ENCODE measurements at regions not wholly inside any gene's neighbourhood (a gene's known extent, or its start where the extent isn't known, plus 50 kb on each side); places are given as distances from the start of the nearest gene placed in this dataset.

- H3K9me3 Mint-ChIP-seq: peaks cover 92% of the 10 kb centered on the region
- H3K36me3 Mint-ChIP-seq: peaks cover 59% of the 10 kb centered on the region
- no peak overlapping the region for H3K27ac Mint-ChIP-seq
- H3K4me1 Mint-ChIP-seq: no peaks in the 10 kb centered on the region
- DNase-seq (ENCODE audit: low spot score) (no peak), ATAC-seq (no peak)
- ChIA-PET CTCF (no interaction called here), POLR2A (no interaction called here)
- no peak overlapping the region for H3K4me3 Mint-ChIP-seq
- no peak for TF ChIP-seq SOX15 (CRISPR knock-in tag; IDR thresholded peaks at IDR 0.05)
- no peak for TF ChIP-seq ATF6 (CRISPR knock-in tag; IDR thresholded peaks at IDR 0.05)
- TF ChIP-seq ZSCAN18 (CRISPR knock-in tag; IDR thresholded peaks at IDR 0.05): no peak
- no peak for TF ChIP-seq ZNF121 (CRISPR knock-in tag; IDR thresholded peaks at IDR 0.05)
- TF ChIP-seq PRRX2 (CRISPR knock-in tag; IDR thresholded peaks at IDR 0.05): no peak
- no peaks in the 10 kb centered on the region for H3K27me3 Mint-ChIP-seq (ENCODE audit: low read depth)
Observed at GRCh38 chr4:10753336-10753735, 68.8 kb upstream of the CLNK start.

GRCh38 chr4:10750714-10751113 lies 66.1 kb upstream of the CLNK start:
- DNase-seq (ENCODE audit: low spot score) (no peak), ATAC-seq (no peak)
- Mint-ChIP-seq H3K36me3 (peaks cover 57% of the 10 kb centered on the region), H3K27ac (no peak overlapping the region), H3K9me3 (peaks cover 85% of the 10 kb centered on the region), H3K4me1 (no peaks in the 10 kb centered on the region), H3K4me3 (no peak overlapping the region), H3K27me3 (ENCODE audit: low read depth) (no peaks in the 10 kb centered on the region)
- TF ChIP-seq MAX (CRISPR knock-in tag; IDR thresholded peaks at IDR 0.05): no peak
- TF ChIP-seq ZNF138 (CRISPR knock-in tag; conservative IDR thresholded peaks at IDR 0.05): no peak
- TF ChIP-seq SMAD3 (CRISPR knock-in tag; IDR thresholded peaks at IDR 0.05; ENCODE audit: borderline replicate concordance): no peak
- no peak for TF ChIP-seq ATF6 (CRISPR knock-in tag; IDR thresholded peaks at IDR 0.05)
- no peak for TF ChIP-seq EMX1 (CRISPR knock-in tag; IDR thresholded peaks at IDR 0.05)
- TF ChIP-seq HMGXB4 (CRISPR knock-in tag; IDR thresholded peaks at IDR 0.05): no peak
- TF ChIP-seq NFATC4 (CRISPR knock-in tag; IDR thresholded peaks at IDR 0.05): no peak
- TF ChIP-seq FOXP4 (CRISPR knock-in tag; IDR thresholded peaks at IDR 0.05): no peak
- no peak for TF ChIP-seq FOXJ3 (CRISPR knock-in tag; IDR thresholded peaks at IDR 0.05; ENCODE audit: borderline replicate concordance)
- no peak for TF ChIP-seq ELF4 (CRISPR knock-in tag; IDR thresholded peaks at IDR 0.05; ENCODE audit: low read depth)
- no peak for TF ChIP-seq AFF4 (CRISPR knock-in tag; IDR thresholded peaks at IDR 0.05; ENCODE audit: borderline replicate concordance)
- no peak for TF ChIP-seq CREB1 (CRISPR knock-in tag; IDR thresholded peaks at IDR 0.05)
- no peak for TF ChIP-seq AR (CRISPR knock-in tag; IDR thresholded peaks at IDR 0.05)
- TF ChIP-seq ZNF671 (CRISPR knock-in tag; IDR thresholded peaks at IDR 0.05): no peak
- POLR2A ChIA-PET: no interaction called here
- CTCF ChIA-PET: no interaction called here
